Right lobe of liver (tissue), 4 donors: ENCODE measurements at regions not wholly inside any gene's neighbourhood (a gene's known extent, or its start where the extent isn't known, plus 50 kb on each side); places are given as distances from the start of the nearest gene placed in this dataset.

Experiments
- CTCF ChIP-seq, 4 donors: fragments of 200-600 bp in 3 of 4; fragments of 450-650 bp in 1 of 4; IDR thresholded peaks; one replicate each; pipeline versions ENCODE4 v1.5.1 to v1.8.0; 2016 to 2022; ENCODE audit warnings: antibody characterized with exemption in 4 of 4, mild to moderate bottlenecking in 2 of 4
- POLR2A ChIP-seq: fragments of 450-650 bp; IDR thresholded peaks from one replicate; pipeline ENCODE4 v1.6.1; 2017; ENCODE audit warnings: antibody characterized with exemption, mild to moderate bottlenecking
- donor health status: DM: no; HTN: no; CAD: no.
- donor health status: DM: no; HTN: no; CAD: no.
- donor health status: DM: no; HTN: yes; CAD: no.

GRCh38 chr11:97964332-97965004 lies 1056.3 kb upstream of the CNTN5 start:
- TF ChIP-seq CTCF (IDR thresholded peaks at IDR 0.05) (no peak), POLR2A (no peak)
